ENCODE measurements at regions not wholly inside any gene's neighbourhood (a gene's known extent, or its start where the extent isn't known, plus 50 kb on each side); places are given as distances from the start of the nearest gene placed in this dataset.

DNA sequence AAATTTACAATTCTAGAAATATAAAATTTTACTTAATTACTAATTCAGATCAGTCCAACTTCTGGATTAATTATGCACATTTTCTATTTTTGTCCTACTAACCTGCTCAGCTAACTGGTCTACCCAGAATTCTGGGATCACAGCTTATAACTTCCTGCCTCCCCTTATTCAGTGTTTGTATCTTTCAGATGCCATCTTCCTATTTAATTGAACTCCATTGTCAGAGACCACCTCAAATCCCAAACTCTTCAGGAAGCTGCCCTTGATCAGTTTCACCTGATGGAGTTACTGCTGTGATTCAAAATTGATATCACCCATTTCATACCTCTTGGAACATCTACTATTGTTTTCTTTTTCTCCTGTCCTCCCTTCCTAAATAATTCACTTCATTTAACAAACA is 259.2 kb downstream of the WDR11 start:
- no peak overlapping the region for H3K4me3 ChIP-seq (ENCODE audit: low read depth, low read length)
- DNase-seq (ENCODE audit: low read depth), result no peak
- no peak for TF ChIP-seq POLR2A (IDR thresholded peaks at IDR 0.05; ENCODE audit: extremely low read depth, insufficient read length)
- no peak for TF ChIP-seq MYC (IDR thresholded peaks at IDR 0.05; ENCODE audit: low read depth, low read length)
- TF ChIP-seq, protein P1, sequence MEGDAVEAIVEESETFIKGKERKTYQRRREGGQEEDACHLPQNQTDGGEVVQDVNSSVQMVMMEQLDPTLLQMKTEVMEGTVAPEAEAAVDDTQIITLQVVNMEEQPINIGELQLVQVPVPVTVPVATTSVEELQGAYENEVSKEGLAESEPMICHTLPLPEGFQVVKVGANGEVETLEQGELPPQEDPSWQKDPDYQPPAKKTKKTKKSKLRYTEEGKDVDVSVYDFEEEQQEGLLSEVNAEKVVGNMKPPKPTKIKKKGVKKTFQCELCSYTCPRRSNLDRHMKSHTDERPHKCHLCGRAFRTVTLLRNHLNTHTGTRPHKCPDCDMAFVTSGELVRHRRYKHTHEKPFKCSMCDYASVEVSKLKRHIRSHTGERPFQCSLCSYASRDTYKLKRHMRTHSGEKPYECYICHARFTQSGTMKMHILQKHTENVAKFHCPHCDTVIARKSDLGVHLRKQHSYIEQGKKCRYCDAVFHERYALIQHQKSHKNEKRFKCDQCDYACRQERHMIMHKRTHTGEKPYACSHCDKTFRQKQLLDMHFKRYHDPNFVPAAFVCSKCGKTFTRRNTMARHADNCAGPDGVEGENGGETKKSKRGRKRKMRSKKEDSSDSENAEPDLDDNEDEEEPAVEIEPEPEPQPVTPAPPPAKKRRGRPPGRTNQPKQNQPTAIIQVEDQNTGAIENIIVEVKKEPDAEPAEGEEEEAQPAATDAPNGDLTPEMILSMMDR (IDR thresholded peaks at IDR 0.05; ENCODE audit: low read depth, low read length), result no peak
- TF ChIP-seq, protein P2, sequence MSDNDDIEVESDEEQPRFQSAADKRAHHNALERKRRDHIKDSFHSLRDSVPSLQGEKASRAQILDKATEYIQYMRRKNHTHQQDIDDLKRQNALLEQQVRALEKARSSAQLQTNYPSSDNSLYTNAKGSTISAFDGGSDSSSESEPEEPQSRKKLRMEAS (IDR thresholded peaks at IDR 0.05; ENCODE audit: low read depth, low read length), result no peak

DNA sequence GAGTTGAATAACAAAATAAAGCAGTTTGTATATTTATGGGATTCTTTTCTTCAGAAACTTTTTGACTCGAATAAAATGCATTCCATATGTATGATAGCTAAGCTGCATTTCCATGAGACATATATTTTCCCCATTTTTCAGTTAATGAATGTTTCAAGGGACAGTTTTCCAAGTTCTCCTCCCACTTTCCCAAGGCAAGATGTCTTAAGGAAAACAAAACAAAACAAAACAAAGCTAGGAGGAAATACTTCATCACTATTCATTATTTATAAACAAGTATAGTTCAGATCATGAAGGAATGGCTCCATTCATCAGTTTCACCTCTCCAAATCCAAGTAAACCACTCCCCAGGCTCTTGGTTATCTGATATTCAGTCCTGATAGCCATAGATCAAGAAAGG is 261.0 kb downstream of the WDR11 start:
- no peak overlapping the region for H3K4me3 ChIP-seq (ENCODE audit: low read depth, low read length)
- TF ChIP-seq, protein P2 (IDR thresholded peaks at IDR 0.05; ENCODE audit: low read depth, low read length), result no peak
- TF ChIP-seq POLR2A (IDR thresholded peaks at IDR 0.05; ENCODE audit: extremely low read depth, insufficient read length) (no peak), MYC (IDR thresholded peaks at IDR 0.05; ENCODE audit: low read depth, low read length) (no peak)
- TF ChIP-seq, protein P1 (IDR thresholded peaks at IDR 0.05; ENCODE audit: low read depth, low read length), result no peak
- DNase-seq (ENCODE audit: low read depth), result no peak

DNA sequence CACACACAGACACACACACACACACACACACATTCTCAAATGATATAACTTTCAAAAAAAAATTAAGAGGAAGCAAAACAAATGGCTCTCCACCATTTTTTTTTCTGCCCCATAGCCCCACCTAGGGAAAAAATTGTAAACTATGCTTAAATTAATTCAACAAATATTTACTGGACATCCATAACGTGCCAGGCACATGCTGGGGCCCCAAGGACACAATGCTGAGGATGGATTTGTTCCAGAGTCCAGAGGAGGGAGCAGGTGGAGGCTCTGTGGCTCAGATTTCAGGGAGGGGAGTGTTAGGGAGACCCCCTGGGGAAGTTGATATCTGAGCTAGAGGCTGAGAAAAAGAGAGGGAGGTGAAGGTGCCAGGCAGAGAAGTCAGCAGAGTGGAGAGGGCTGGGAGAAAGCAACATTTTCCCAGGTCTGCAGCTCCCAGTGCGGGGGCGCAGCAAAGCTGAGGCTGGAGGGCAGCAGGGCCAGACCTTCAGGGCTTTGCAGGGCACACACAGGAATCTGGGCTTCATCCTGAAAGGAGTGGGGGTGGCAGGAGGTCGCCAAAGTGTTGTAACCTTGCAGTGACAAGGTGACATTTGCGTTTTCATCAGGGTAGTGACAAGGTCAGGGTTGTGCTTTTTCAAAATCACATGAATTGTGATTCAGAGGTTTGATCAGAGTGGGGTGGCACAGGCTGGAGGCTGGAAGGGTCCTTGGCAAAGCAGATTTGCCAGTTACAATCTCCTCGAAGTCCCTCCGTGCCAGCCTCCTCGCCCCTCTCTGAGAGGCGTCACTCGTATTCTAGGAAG is 261.6 kb downstream of the WDR11 start:
- peak; percentile 15 for DNase-seq (ENCODE audit: low read depth)
- no peak overlapping the region for H3K4me3 ChIP-seq (ENCODE audit: low read depth, low read length)
- TF ChIP-seq POLR2A (IDR thresholded peaks at IDR 0.05; ENCODE audit: extremely low read depth, insufficient read length) (no peak), MYC (IDR thresholded peaks at IDR 0.05; ENCODE audit: low read depth, low read length) (no peak)
- TF ChIP-seq, protein P2 (IDR thresholded peaks at IDR 0.05; ENCODE audit: low read depth, low read length), result no peak
- TF ChIP-seq, protein P1 (IDR thresholded peaks at IDR 0.05; ENCODE audit: low read depth, low read length), result no peak

DNA sequence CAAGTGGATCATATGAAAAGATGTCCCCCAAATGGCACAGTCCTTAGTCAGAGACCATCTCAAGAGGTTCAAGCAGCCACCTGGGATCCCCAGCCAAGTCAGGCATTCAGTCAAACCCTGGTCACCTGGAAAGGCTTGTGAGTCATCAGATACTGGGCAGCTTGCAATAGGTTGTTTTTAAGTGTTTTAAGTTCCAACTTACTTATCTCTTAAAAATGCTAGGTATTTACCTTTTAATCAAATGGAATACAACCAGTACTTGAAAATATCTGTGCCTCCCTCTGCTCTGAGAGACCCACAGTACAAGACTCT is 262.2 kb downstream of the WDR11 start:
- TF ChIP-seq, protein P2 (IDR thresholded peaks at IDR 0.05; ENCODE audit: low read depth, low read length), result no peak
- TF ChIP-seq, protein P1 (IDR thresholded peaks at IDR 0.05; ENCODE audit: low read depth, low read length), result no peak
- TF ChIP-seq MYC (IDR thresholded peaks at IDR 0.05; ENCODE audit: low read depth, low read length) (no peak), POLR2A (IDR thresholded peaks at IDR 0.05; ENCODE audit: extremely low read depth, insufficient read length) (no peak)
- DNase-seq (ENCODE audit: low read depth), result no peak

DNA sequence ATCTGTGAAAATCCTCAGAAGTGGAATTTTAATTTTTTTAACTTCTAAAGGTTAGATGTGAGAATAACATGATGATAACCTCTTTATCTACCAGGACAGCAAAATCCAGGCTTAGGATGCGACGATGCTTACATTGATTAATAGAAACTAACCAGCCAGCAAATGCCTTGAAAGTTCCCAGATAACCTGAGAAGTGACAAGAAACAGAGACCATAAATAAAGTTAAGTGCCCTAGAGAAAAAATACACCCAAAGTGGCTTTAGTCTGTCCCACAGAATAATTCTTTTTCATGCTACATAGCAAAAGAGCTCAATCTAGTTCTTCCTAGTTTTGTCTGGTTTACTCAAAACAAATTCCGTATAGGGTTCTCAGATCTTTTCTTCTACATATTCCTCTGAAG is 262.7 kb downstream of the WDR11 start:
- DNase-seq (ENCODE audit: low read depth), result no peak
- TF ChIP-seq, protein P2 (IDR thresholded peaks at IDR 0.05; ENCODE audit: low read depth, low read length), result no peak
- TF ChIP-seq MYC (IDR thresholded peaks at IDR 0.05; ENCODE audit: low read depth, low read length), result no peak
- no peak for TF ChIP-seq POLR2A (IDR thresholded peaks at IDR 0.05; ENCODE audit: extremely low read depth, insufficient read length)
- TF ChIP-seq, protein P1 (IDR thresholded peaks at IDR 0.05; ENCODE audit: low read depth, low read length), result no peak
- no peak overlapping the region for H3K4me3 ChIP-seq (ENCODE audit: low read depth, low read length)

More for the DNA sequence above, 262.2 kb downstream of the WDR11 start:
- no peak overlapping the region for H3K4me3 ChIP-seq (ENCODE audit: low read depth, low read length)
